Activated naive CD8-positive, alpha-beta T cell treated with anti-CD3 and anti-CD28 coated beads, Interleukin-2, amount 50 U/mL, for 16 hours (primary cell): ENCODE measurements at regions not wholly inside any gene's neighbourhood (a gene's known extent, or its start where the extent isn't known, plus 50 kb on each side); places are given as distances from the start of the nearest gene placed in this dataset.

Experiments used
- DNase-seq: peaks from one replicate; pipeline ENCODE4 v3.0.0-alpha.2; 2020; ENCODE audit warnings: low read depth, low spot score

- no peak for DNase-seq
These were observed 71.0 kb upstream of the TAF1B start for GRCh38 chr2:9772035-9772998.

- no peak for DNase-seq
These were observed 70.0 kb upstream of the TAF1B start for GRCh38 chr2:9772999-9773902.

- no peak for DNase-seq
These were observed 69.4 kb upstream of the TAF1B start for GRCh38 chr2:9773903-9774239.

GRCh38 chr2:9774266-9774665 lies 69.0 kb upstream of the TAF1B start:
- DNase-seq, result no peak

- no peak for DNase-seq
These were observed 67.9 kb upstream of the TAF1B start for GRCh38 chr2:9775351-9775750.

GRCh38 chr2:9775999-9776712 lies 67.1 kb upstream of the TAF1B start:
- DNase-seq, result no peak

- no peak for DNase-seq
These were observed 66.2 kb upstream of the TAF1B start for GRCh38 chr2:9777081-9777480.

- DNase-seq, result no peak
These were observed 65.3 kb upstream of the TAF1B start for GRCh38 chr2:9778012-9778411.

- DNase-seq, result no peak
These were observed 64.6 kb upstream of the TAF1B start for GRCh38 chr2:9778471-9779316.

GRCh38 chr2:9779596-9780264 lies 63.5 kb upstream of the TAF1B start:
- no peak for DNase-seq

- DNase-seq, result no peak
These were observed 62.7 kb upstream of the TAF1B start for GRCh38 chr2:9780368-9781130.

- no peak for DNase-seq
These were observed 62.0 kb upstream of the TAF1B start for GRCh38 chr2:9781252-9781651.

- peak; percentile 11 for DNase-seq
These were observed 61.0 kb upstream of the TAF1B start for GRCh38 chr2:9782197-9782719.

GRCh38 chr2:9789371-9789770 lies 53.9 kb upstream of the TAF1B start:
- no peak for DNase-seq

- no peak for DNase-seq
These were observed 52.5 kb upstream of the TAF1B start for GRCh38 chr2:9790702-9791225.

GRCh38 chr2:9791711-9792110 lies 51.6 kb upstream of the TAF1B start:
- no peak for DNase-seq

GRCh38 chr2:9793156-9793917 lies 49.9 kb upstream of the TAF1B start:
- no peak for DNase-seq
